ENCODE measurements at regions not wholly inside any gene's neighbourhood (a gene's known extent, or its start where the extent isn't known, plus 50 kb on each side); places are given as distances from the start of the nearest gene placed in this dataset.

GRCh38 chr4:100708776-100709175, 191.0 kb upstream of the EMCN start:
- Histone ChIP-seq H3K4me1 (no peaks in the 10 kb centered on the region), H3K27ac (no peak overlapping the region), H3K36me3 (no peaks in the 10 kb centered on the region), H3K9me3 (no peaks in the 10 kb centered on the region), H3K4me3 (no peak overlapping the region), H3K27me3 (no peaks in the 10 kb centered on the region)
- intact Hi-C loops (cut with DNase I), result no loop called here
- TF ChIP-seq CTCF (IDR thresholded peaks at IDR 0.05), result no peak
- TF ChIP-seq POLR2A (IDR thresholded peaks at IDR 0.05), result no peak
- no peak for DNase-seq
- WGBS, 2 donors, result 29 to 52% methylated on average over 4 of the region's 4 CpGs

- Histone ChIP-seq H3K9me3 (no peaks in the 10 kb centered on the region), H3K27me3 (no peaks in the 10 kb centered on the region), H3K4me3 (no peak overlapping the region), H3K36me3 (no peaks in the 10 kb centered on the region), H3K4me1 (no peaks in the 10 kb centered on the region), H3K27ac (no peak overlapping the region)
- WGBS, 2 donors, result 95 to 96% methylated on average over 1 of the region's 1 CpG
- intact Hi-C loops (cut with DNase I), result no loop called here
- no peak for TF ChIP-seq CTCF (IDR thresholded peaks at IDR 0.05)
- TF ChIP-seq POLR2A (IDR thresholded peaks at IDR 0.05), result no peak
- DNase-seq, result no peak
Measured at GRCh38 chr4:100707786-100708185, 190.0 kb upstream of the EMCN start.

- no peak for DNase-seq
- no peaks in the 10 kb centered on the region for H3K9me3 ChIP-seq
- H3K4me3 ChIP-seq, result no peak overlapping the region
- 39 to 41% methylated on average over 4 of the region's 4 CpGs for WGBS, 2 donors
- TF ChIP-seq CTCF (IDR thresholded peaks at IDR 0.05) (no peak), POLR2A (IDR thresholded peaks at IDR 0.05) (no peak)
- no peak overlapping the region for H3K27ac ChIP-seq
- no peaks in the 10 kb centered on the region for H3K4me1 ChIP-seq
- intact Hi-C loops (cut with DNase I), result no loop called here
- H3K36me3 ChIP-seq, result no peaks in the 10 kb centered on the region
- H3K27me3 ChIP-seq, result no peaks in the 10 kb centered on the region
Measured at GRCh38 chr4:100696531-100696930, 178.7 kb upstream of the EMCN start.

- H3K9me3 ChIP-seq, result no peaks in the 10 kb centered on the region
- no peaks in the 10 kb centered on the region for H3K4me1 ChIP-seq
- H3K4me3 ChIP-seq, result no peak overlapping the region
- H3K27ac ChIP-seq, result no peak overlapping the region
- WGBS, 2 donors, result 61 to 71% methylated on average over 1 of the region's 1 CpG
- intact Hi-C loops (cut with DNase I), result no loop called here
- H3K36me3 ChIP-seq, result no peaks in the 10 kb centered on the region
- no peak for DNase-seq
- TF ChIP-seq CTCF (IDR thresholded peaks at IDR 0.05), result no peak
- TF ChIP-seq POLR2A (IDR thresholded peaks at IDR 0.05), result no peak
- no peaks in the 10 kb centered on the region for H3K27me3 ChIP-seq
Measured at GRCh38 chr4:100695871-100696270, 178.0 kb upstream of the EMCN start.

GRCh38 chr4:100695039-100695654, 177.3 kb upstream of the EMCN start:
- no peaks in the 10 kb centered on the region for H3K27me3 ChIP-seq
- WGBS, 2 donors, result 36 to 48% methylated on average over 3 of the region's 3 CpGs
- no peak overlapping the region for H3K27ac ChIP-seq
- no peaks in the 10 kb centered on the region for H3K4me1 ChIP-seq
- no peaks in the 10 kb centered on the region for H3K9me3 ChIP-seq
- no peaks in the 10 kb centered on the region for H3K36me3 ChIP-seq
- no peak for TF ChIP-seq CTCF (IDR thresholded peaks at IDR 0.05)
- TF ChIP-seq POLR2A (IDR thresholded peaks at IDR 0.05), result no peak
- intact Hi-C loops (cut with DNase I), result no loop called here
- no peak for DNase-seq
- H3K4me3 ChIP-seq, result no peak overlapping the region
